Hepatocyte (in vitro differentiated cells): ENCODE measurements at regions not wholly inside any gene's neighbourhood (a gene's known extent, or its start where the extent isn't known, plus 50 kb on each side); places are given as distances from the start of the nearest gene placed in this dataset.

Experiments used
- DNase-seq: peaks from one replicate; pipeline ENCODE4 v3.0.0-alpha.2; 2016; ENCODE audit warnings: low spot score
- H2AFZ ChIP-seq: fragments of 200-600 bp; sonication (generic); 2 replicates; pipeline ENCODE4 v1.6.0; 2016; ENCODE audit warnings: antibody characterized with exemption, mild to moderate bottlenecking
- H3K27ac ChIP-seq: fragments of 200-600 bp; sonication (generic); 2 replicates; pipeline ENCODE4 v1.5.1; 2016; ENCODE audit warnings: mild to moderate bottlenecking
- H3K27me3 ChIP-seq: fragments of 200-600 bp; sonication (generic); 2 replicates; pipeline ENCODE4 v1.6.1; 2016
- H3K36me3 ChIP-seq: fragments of 200-600 bp; sonication (generic); replicated peaks from 2 replicates; pipeline ENCODE4 v1.5.1; 2016; ENCODE audit warnings: low read depth; ENCODE audit not compliant: insufficient read depth
- H3K4me1 ChIP-seq: fragments of 200-600 bp; sonication (generic); 2 replicates; pipeline ENCODE4 v1.5.1; 2016; ENCODE audit warnings: mild to moderate bottlenecking, moderate library complexity; ENCODE audit not compliant: insufficient read depth
- H3K4me2 ChIP-seq: fragments of 200-600 bp; sonication (generic); 2 replicates; pipeline ENCODE4 v1.6.0; 2016
- H3K4me3 ChIP-seq: fragments of 200-600 bp; sonication (generic); 2 replicates; pipeline ENCODE4 v1.5.1; 2016; ENCODE audit warnings: mild to moderate bottlenecking
- H3K79me2 ChIP-seq: fragments of 200-600 bp; sonication (generic); 2 replicates; pipeline ENCODE4 v1.6.0; 2017; ENCODE audit warnings: mild to moderate bottlenecking
- H3K9me2 ChIP-seq: fragments of 200-600 bp; sonication (generic); replicated peaks from 2 replicates; pipeline ENCODE4 v1.6.0; 2017; ENCODE audit warnings: mild to moderate bottlenecking; ENCODE audit not compliant: insufficient read depth
- H3K9me3 ChIP-seq: fragments of 200-600 bp; sonication (generic); 2 replicates; pipeline ENCODE4 v1.5.1; 2016; ENCODE audit warnings: low read depth, mild to moderate bottlenecking
- H4K20me1 ChIP-seq: fragments of 200-600 bp; sonication (generic); 2 replicates; pipeline ENCODE4 v1.6.0; 2016; ENCODE audit warnings: mild to moderate bottlenecking; ENCODE audit not compliant: insufficient read depth, poor library complexity, severe bottlenecking
- CTCF ChIP-seq: fragments of 200-600 bp; sonication (generic); IDR thresholded peaks from 2 replicates; pipeline ENCODE4 v1.5.1; 2016; ENCODE audit warnings: antibody characterized with exemption, mild to moderate bottlenecking; ENCODE audit not compliant: poor library complexity
- EZH2 ChIP-seq: fragments of 200-600 bp; sonication (generic); IDR thresholded peaks from 2 replicates; pipeline ENCODE4 v1.6.1; 2016; ENCODE audit warnings: antibody characterized with exemption, mild to moderate bottlenecking, borderline replicate concordance
- EZH2phosphoT487 ChIP-seq: fragments of 200-600 bp; sonication (generic); IDR thresholded peaks from one replicate; pipeline ENCODE4 v1.6.1; 2018; ENCODE audit warnings: antibody characterized with exemption, mild to moderate bottlenecking, low read depth, moderate library complexity; ENCODE audit not compliant: unreplicated experiment, severe bottlenecking
- WGBS: methylation state at CpG from one replicate; pipeline ENCODE4 v1.1.6; 2016; ENCODE audit warnings: low lambda C conversion rate; ENCODE audit errors: missing lambda C conversion rate; 5-methylcytosine and 5-hydroxymethylcytosine counted together

- H3K9me3 ChIP-seq, result no peaks in the 10 kb centered on the region
- H3K4me3 ChIP-seq, result no peak overlapping the region
- DNase-seq, result no peak
- H3K36me3 ChIP-seq, result no peaks in the 10 kb centered on the region
- 54% methylated on average over 5 of the region's 5 CpGs for WGBS
- H3K4me2 ChIP-seq, result no peak overlapping the region
- H3K27me3 ChIP-seq, result no peaks in the 10 kb centered on the region
- H3K9me2 ChIP-seq, result no peaks in the 10 kb centered on the region
- no peak for TF ChIP-seq CTCF
- no peak for TF ChIP-seq EZH2phosphoT487
- TF ChIP-seq EZH2, result no peak
- no peaks in the 10 kb centered on the region for H4K20me1 ChIP-seq
- no peaks in the 10 kb centered on the region for H3K79me2 ChIP-seq
- no peaks in the 10 kb centered on the region for H3K4me1 ChIP-seq
- no peak overlapping the region for H3K27ac ChIP-seq
- H2AFZ ChIP-seq, result no peak overlapping the region
Observed at GRCh38 chr4:89609756-89610155, 227.2 kb downstream of the SNCA start.

- Histone ChIP-seq H2AFZ (no peak overlapping the region), H3K79me2 (no peaks in the 10 kb centered on the region), H3K27ac (no peak overlapping the region), H3K4me1 (no peaks in the 10 kb centered on the region), H3K4me3 (no peak overlapping the region), H3K36me3 (no peaks in the 10 kb centered on the region), H3K27me3 (no peaks in the 10 kb centered on the region), H3K9me2 (no peaks in the 10 kb centered on the region), H3K4me2 (no peak overlapping the region), H4K20me1 (no peaks in the 10 kb centered on the region), H3K9me3 (no peaks in the 10 kb centered on the region)
- 94% methylated on average over 6 of the region's 6 CpGs for WGBS
- no peak for TF ChIP-seq CTCF
- no peak for TF ChIP-seq EZH2phosphoT487
- no peak for TF ChIP-seq EZH2
- no peak for DNase-seq
Observed at GRCh38 chr4:89604951-89605350, 232.0 kb downstream of the SNCA start.

GRCh38 chr4:89599026-89599425, 237.9 kb downstream of the SNCA start:
- Histone ChIP-seq H3K79me2 (no peaks in the 10 kb centered on the region), H3K4me2 (no peak overlapping the region), H4K20me1 (no peaks in the 10 kb centered on the region), H3K27ac (no peak overlapping the region), H3K9me2 (no peaks in the 10 kb centered on the region), H3K36me3 (no peaks in the 10 kb centered on the region), H2AFZ (no peak overlapping the region), H3K9me3 (no peaks in the 10 kb centered on the region), H3K4me1 (no peaks in the 10 kb centered on the region), H3K27me3 (no peaks in the 10 kb centered on the region), H3K4me3 (no peak overlapping the region)
- DNase-seq, result no peak
- TF ChIP-seq EZH2 (no peak), CTCF (no peak)

GRCh38 chr4:89598602-89599001, 238.4 kb downstream of the SNCA start:
- Histone ChIP-seq H3K27ac (no peak overlapping the region), H2AFZ (no peak overlapping the region), H3K36me3 (no peaks in the 10 kb centered on the region), H3K9me3 (no peaks in the 10 kb centered on the region), H4K20me1 (no peaks in the 10 kb centered on the region), H3K79me2 (no peaks in the 10 kb centered on the region), H3K4me3 (no peak overlapping the region), H3K4me1 (no peaks in the 10 kb centered on the region), H3K9me2 (no peaks in the 10 kb centered on the region), H3K27me3 (no peaks in the 10 kb centered on the region), H3K4me2 (no peak overlapping the region)
- WGBS, result 48% methylated on average over 1 of the region's 1 CpG
- DNase-seq, result peak; percentile 25
- TF ChIP-seq EZH2phosphoT487, result no peak
- TF ChIP-seq CTCF, result peak; percentile 40
- TF ChIP-seq EZH2, result no peak
